ENCODE measurements at regions not wholly inside any gene's neighbourhood (a gene's known extent, or its start where the extent isn't known, plus 50 kb on each side); places are given as distances from the start of the nearest gene placed in this dataset.

- Histone ChIP-seq H3K4me3 (ENCODE audit: extremely low read depth in 1 of 4, insufficient read depth in 2 of 4, low read depth in 3 of 4, low read length in 4 of 4) (no peak overlapping the region), H3K4me1 (replicated peaks in 1 of 4; ENCODE audit: control insufficient read depth in 3 of 4, insufficient read depth in 4 of 4, low read length in 3 of 4) (peaks cover 0 to 3% (median 0%) of the 10 kb centered on the region in 4 experiments; a peak in 2 of 7 replicates), H3K36me3 (ENCODE audit: control insufficient read depth in 2 of 4, insufficient read depth in 4 of 4, low read length in 3 of 4) (no peaks in the 10 kb centered on the region), H3K23me2 (ENCODE audit: low read depth, low read length) (no peaks in the 10 kb centered on the region), H4K8ac (ENCODE audit: extremely low read depth, insufficient read depth, low read length) (no peak overlapping the region), H2BK15ac (ENCODE audit: low read length) (no peak overlapping the region), H3K23ac (ENCODE audit: insufficient read length) (no peak overlapping the region), H3K18ac (ENCODE audit: extremely low read depth, low read length) (no peak overlapping the region), H3K9me3 (ENCODE audit: insufficient read depth in 2 of 2, low read depth in 1 of 2, low read length in 1 of 2) (no peaks in the 10 kb centered on the region), H2BK12ac (ENCODE audit: low read depth, low read length) (no peak overlapping the region), H3K14ac (ENCODE audit: insufficient read length) (no peak overlapping the region), H4K5ac (ENCODE audit: insufficient read length, low read depth, low read length) (no peak overlapping the region), H2BK120ac (replicated peaks; ENCODE audit: low read depth, low read length) (no peak overlapping the region), H3K27me3 (replicated peaks in 1 of 4; ENCODE audit: control insufficient read depth in 3 of 4, extremely low read depth in 1 of 4, insufficient read depth in 3 of 4, low read length in 3 of 4) (no peaks in the 10 kb centered on the region), H3K4ac (replicated peaks; ENCODE audit: insufficient read length, low read depth, low read length) (no peak overlapping the region), H4K91ac (replicated peaks; ENCODE audit: insufficient read length, low read length) (no peak overlapping the region), H3K27ac (ENCODE audit: low read depth, low read length) (no peak overlapping the region), H2BK5ac (ENCODE audit: low read depth, low read length) (no peak overlapping the region), H2AFZ (ENCODE audit: low read length) (no peak overlapping the region), H3K79me1 (ENCODE audit: low read depth, low read length) (no peaks in the 10 kb centered on the region; the same call in 1 of the 2 replicates), H4K20me1 (replicated peaks in 1 of 2; ENCODE audit: control insufficient read depth in 1 of 2, insufficient read depth in 2 of 2, low read length in 2 of 2) (no peaks in the 10 kb centered on the region), H3K56ac (replicated peaks; ENCODE audit: insufficient read length, low read depth, low read length) (no peak overlapping the region), H2BK20ac (ENCODE audit: low read length) (no peak overlapping the region), H3K9ac (replicated peaks in 1 of 4; ENCODE audit: extremely low read depth in 1 of 4, low read depth in 3 of 4, low read length in 3 of 4) (no peak overlapping the region), H3K4me2 (ENCODE audit: insufficient read depth in 1 of 2, low read depth in 2 of 2, low read length in 2 of 2) (no peak overlapping the region), H3K79me2 (ENCODE audit: control insufficient read depth in 1 of 2, insufficient read depth in 2 of 2, low read length in 2 of 2) (no peaks in the 10 kb centered on the region), H2AK5ac (ENCODE audit: low read depth, low read length) (no peak overlapping the region)
- FAIRE-seq (no peak), DNase-seq (ENCODE audit: low read depth in 1 of 2, low spot score in 2 of 2) (no peak)
- ChIA-PET POLR2A (ENCODE audit: partially characterized antibody) (no interaction called here), CTCF (ENCODE audit: partially characterized antibody) (no interaction called here)
- WGBS, 2 experiments (ENCODE audit: extremely low coverage in 1 of 2, insufficient coverage in 1 of 2, insufficient read length in 1 of 2, insufficient replicate concordance in 2 of 2, low coverage in 1 of 2, low lambda C conversion rate in 2 of 2, missing lambda C conversion rate in 1 of 2): 92% methylated on average over 13 of the region's 13 CpGs; no CpG with 5 or more reads in 1 of the 2 experiments
These were observed 458.7 kb upstream of the ZFHX3 start for GRCh38 chr16:73506568-73507056.

All from H1 (cell line).